NCI-H446 (cell line): ENCODE measurements at regions not wholly inside any gene's neighbourhood (a gene's known extent, or its start where the extent isn't known, plus 50 kb on each side); places are given as distances from the start of the nearest gene placed in this dataset.

Source experiments
- DNase-seq, 2 experiments: peaks; one replicate each; lab custom pipeline; 2025; lab: John Stamatoyannopoulos, UW

DNA sequence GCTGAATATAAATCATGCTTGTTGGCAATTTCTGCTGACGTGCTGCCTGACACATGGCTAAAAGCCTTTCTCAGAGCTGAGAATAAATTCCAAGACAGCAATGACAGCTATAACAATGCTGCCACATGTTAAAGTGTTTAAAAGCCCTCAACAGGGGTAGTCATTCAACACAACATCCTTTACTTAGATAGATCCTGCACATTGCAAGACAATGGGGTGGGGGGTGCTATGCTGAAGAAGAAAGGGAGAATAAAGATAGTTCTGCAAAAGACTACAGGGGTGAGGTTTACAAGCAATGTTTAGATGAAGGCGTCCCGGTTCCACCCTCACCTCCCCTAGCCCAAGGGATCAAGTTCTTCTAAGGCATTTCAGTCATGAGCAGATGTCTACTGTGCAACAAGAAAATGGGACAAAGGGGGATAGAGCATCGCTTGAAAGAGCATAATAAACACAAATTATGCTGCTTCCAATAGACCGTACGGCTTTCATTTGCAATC lies 291.0 kb upstream of the ACVR2A start:
- DNase-seq = peak in 1 of 2 experiments; percentile 69

DNA sequence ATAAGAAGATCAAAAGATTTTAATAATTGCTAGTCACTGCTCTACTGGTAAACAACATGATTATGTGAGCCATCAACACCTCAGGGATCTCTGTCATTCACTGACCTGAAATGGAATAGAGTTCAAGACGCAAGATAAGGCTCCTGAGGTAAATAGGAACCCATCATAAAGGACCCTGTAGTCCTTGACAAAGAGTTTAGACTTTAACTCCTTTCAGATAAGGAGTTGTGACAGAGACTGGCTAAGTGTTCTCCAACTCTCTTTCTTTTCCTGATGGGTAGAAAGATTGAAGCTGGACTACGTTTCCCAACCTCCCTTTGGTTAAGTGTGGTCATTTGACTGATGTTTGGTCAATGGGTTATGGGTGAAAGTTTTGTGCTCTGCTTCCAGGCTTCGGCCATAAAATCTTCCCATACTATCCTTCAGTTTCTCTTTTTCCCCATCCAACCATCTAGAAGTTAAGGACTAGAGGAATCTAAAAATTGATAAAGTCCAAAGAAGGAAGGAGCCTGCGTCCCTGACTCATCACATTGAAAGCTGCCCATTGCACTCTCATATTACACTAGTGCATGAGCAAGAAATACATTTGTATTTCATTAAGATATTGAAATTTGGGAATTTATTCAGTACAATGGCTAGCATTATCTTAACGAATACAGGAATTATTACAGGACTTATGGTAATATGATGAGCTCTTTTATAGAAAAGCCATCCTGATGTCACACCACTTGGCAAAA lies 293.7 kb upstream of the ACVR2A start:
- DNase-seq = no peak

DNA sequence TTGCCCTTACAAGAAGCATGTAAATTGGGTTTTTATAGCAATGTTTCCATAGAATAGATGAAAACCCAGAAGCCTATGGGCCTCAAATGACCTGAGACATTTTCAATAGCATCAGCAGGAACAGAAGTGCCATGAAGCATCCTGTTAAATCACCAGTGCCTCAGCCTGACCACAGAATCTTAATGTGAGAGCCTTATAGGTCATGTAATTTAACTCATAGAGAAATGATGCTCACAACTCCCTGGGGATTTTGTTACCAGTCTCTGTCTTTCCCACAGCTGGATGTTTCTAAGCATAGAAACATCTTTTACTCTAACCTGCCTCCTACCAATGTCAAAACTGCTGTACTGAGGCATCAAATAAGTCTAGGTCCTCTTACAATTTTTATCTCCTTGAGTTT lies 295.8 kb upstream of the ACVR2A start:
- no peak for DNase-seq

DNA sequence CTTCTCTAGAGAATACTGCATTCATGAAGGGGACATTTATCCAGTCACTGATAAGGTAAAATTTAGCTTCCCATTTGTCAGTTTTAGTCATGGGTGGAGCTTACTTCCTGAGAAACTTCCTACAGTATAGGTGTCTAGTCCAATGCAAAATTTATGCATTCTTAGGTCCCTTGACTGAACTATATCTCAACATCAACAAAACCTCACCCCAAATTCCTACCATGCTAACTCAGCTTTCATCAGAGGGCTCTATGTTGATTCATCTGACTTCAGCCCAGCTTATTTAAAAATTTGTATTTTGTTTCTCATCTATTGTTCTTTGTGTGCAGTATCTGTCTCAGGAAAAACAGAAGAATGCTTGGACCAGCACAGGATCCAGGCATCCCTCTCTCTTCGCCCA lies 296.4 kb upstream of the ACVR2A start:
- DNase-seq = no peak

DNA sequence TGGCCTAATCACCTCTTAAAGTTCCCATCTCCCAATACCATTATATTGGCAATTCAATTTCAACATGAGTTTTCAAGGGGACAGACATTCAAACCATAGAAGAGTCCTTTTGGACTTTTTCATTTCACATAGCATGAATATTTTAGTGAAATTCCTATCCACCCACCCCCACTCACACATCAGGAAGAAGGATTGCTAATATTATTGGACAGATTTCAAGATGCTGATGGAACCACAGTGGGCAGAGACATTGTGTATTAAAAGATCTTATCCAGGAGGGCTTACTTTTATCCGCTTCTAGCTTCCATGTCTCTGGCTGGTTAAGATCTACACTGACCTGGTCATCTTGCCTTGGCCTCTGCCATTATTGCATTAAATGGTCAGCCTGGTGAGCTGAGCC lies 297.4 kb upstream of the ACVR2A start:
- no peak for DNase-seq

DNA sequence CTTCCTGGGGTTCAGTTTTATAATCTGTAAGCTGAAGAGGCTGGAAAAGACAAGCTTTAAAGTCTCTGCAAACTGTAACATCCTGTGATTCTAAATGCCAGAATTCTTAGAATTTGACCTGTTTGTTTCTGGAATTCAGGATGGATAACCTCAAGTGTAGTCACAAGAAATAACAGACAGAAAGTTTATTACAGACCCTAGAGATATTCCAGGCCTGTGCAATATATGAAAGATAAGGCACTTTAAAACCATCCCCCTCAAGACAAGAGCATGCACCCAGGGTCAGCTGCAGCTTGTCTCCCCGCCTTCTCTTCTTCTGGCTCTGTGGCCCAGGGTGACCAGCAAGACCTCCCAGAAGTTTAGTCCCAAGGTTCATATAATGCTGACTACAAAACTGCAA lies 298.7 kb upstream of the ACVR2A start:
- no peak for DNase-seq

DNA sequence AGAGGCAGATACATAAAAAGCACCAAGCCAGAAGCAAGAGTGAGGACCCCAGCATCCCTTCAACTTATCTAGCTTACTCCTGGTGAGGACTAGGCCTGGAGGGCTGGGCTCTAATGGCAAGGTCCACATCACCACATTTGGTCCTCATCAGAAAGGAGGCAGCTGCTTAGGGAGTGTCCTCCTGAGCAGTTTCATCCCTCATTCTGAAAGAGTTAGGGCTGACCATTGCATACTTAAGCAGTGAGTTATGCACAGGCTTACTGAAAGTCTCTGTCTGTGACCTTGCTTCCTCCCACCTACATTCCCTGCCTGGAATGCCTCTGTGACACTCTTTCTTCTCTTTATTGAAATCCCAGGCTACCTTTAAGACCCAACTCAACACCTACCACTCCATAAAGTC lies 301.8 kb upstream of the ACVR2A start:
- DNase-seq = no peak

DNA sequence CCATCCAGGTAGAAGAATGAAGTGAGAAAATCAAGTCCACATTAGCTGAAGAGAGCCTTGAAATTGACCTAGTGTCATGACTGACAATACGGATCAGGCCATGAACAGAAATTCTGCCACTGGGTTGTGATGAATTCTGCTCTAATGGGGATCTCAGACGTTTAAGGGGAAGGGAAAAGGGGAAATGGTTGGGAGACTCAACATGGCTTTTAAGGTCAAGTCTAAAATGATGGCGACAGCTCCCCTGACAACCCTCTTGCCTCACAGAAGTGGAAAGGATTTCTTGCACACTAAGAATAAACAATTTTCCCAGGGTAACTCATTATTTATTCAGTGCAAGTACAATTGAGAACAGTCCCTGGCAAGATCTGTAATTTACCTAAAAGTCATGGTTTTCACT lies 302.5 kb upstream of the ACVR2A start:
- DNase-seq = no peak

DNA sequence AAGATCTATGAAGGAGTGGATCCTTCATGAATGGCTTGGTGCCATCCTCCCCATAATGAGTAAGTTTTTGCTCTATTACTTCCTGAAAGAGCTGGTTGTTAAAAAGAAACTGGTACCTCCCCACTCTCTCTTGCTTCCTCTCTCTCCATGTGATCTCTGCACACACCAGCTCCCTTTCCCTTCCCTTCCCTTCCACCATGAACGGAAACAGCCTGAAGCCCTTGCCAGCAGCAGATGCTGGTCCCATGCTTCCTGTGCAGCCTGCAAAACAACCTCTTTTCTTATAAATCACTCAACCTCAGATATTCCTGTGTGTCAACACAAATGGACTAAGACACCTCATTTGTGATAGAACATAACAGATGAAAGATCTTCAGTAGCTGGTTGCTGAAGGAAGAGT lies 303.5 kb upstream of the ACVR2A start:
- DNase-seq = peak in 1 of 2 experiments; percentile 12

DNA sequence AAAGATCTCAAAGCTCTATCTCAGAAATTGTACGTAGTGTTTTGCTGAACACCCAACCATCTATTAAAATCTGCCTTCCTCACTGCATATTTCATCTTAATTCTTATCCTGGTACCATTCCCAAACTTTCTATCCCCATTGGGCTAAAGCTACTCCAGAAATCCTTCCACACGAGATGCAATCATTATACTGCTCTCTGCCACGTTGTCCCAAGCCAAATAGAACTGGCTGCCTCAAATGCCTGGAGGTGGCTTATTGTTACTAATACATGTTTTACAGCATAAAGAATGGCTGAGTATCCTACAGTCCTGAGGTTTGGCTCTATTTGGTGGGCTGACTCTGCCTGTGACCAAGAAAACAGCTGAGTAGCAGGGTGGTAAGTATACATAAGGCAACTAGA lies 306.0 kb upstream of the ACVR2A start:
- no peak for DNase-seq

DNA sequence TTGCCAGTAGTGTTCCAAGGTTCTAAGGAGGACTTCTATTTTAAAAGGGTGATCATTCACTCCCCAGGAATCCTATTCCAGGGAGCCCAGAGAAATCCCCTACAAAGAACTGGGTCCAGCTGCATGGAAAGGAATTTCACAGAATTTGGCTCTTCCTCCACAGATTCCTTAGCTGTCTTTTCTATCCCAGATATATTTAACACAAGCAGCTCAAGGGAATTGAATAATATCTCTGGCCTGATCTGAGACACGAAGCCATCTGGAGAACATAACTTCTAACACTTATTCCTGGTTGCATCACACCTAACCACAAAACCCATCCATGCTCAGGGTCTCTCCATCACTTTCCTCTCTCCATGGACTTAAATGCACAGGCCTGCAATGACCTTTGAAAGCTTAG lies 306.7 kb upstream of the ACVR2A start:
- DNase-seq = no peak

DNA sequence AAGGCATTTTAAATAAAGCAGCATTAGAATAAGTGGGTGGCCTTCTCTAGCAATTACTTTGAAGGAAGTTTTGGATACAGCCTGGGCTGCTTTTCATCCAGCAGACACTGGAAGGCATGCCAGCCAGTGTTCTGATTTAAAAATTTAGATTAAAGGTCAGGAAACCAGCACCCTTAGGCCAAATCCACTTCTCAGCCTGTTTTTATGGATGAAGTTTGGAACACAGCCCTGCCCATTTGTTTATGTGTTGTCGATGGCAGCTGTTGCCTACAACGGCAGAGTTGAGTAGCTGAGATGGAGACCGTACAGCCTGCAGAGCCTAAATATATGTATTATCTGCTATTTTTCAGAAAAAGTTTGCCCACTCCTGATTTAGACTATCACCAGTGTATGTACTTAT lies 313.6 kb upstream of the ACVR2A start:
- peak in 1 of 2 experiments; percentile 32 for DNase-seq

DNA sequence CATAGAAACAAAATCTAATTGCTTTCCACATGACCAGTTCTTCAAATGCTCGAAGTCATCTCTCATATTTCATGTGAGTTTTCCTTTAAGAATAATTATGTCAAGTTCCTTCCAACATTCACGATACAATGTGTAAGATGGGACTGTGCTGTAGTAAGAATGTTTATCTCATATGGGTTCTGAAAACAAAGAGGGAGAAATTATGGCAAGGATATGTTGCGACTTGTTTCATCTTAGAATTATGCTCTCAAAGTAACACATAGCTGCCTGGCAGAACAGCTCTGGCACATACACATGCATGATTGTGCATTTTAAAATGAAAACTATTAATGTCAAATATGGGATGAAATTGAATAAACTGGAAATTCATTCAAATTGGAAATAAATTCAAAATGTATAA lies 314.8 kb upstream of the ACVR2A start:
- DNase-seq = no peak

DNA sequence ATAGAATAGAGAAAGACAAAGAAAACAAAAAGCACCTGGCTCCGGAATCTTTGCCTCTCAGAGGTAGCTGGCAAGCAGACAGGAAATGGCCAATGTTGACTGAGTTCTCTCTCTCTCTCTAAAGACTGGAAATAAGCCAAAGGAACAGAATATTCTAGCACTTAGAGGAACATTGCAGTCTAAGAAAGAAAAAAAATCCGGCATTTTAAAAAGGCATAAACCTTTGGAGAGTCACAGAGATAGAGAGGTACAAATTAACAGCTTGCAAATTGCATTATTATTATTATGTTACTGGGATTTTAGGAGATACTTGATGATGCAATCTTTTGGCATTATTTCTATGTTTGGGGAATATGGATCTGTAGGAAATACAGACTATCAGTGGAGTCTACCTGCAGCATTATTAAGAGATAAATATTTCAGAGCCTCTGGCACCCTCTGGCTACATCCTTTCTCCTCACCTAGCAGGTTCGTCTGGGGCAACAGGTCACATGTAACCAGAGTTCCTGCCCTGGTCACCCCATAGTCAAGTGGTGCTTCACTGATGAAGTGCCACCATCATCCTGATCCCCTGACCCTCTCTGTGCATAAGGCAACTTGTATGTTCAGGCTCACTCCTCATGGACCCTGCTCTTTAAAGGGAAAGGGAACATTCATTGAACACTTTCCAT lies 318.9 kb upstream of the ACVR2A start:
- DNase-seq = no peak

DNA sequence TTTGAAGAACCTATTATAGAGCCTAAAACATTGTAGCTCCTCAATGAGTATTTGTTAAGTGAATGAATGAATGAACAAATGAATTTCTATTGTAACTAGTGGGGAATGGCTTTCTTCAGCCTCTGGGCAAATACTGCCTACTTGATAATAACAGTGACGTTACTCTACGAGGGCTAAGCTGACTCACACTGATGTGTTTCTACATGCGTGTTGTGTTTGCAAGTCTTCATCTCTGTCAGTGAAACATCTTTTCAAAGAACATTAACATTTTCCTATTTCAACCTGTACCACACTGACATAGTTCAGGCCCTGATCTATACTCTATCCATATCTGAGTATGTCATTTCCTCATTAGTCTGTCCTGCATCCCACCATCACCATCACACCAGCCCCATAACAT lies 319.9 kb upstream of the ACVR2A start:
- no peak for DNase-seq

DNA sequence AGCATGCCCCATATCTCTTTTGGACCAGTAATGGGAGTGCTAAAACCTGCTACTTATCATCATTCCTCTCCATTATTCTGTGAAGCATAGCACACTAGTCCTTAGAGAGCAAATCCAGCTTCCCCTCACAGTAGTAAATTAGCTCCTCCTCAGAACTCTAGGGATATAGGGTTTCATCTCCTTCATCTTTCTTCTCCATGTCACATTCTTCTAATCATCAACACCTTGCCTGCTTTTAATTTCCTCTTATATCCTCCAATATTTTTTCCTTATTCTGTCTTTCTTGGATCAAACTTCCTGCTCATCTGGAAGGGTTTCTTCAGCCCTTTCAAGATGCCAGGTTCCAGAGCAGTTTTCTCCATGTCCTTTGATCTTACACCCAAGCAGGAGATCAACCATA lies 321.4 kb upstream of the ACVR2A start:
- DNase-seq = no peak

DNA sequence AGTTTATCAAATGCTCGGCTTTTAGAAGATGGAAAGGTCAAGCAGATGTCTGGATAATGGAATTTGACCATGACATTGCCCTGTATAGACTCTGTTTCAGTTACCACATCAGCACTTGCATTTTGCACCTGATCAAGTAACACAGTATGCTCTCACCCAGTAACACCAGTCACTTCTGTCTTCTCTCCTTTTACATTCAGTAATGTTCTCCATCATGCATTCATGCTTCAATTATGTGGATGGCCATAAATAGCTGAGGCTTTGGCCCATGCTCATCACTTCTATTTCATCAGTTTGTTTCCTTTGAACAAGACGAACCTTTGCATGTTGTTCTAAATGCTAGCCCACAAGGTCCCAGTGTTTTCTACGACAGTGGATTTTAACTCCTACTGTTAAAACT lies 322.9 kb upstream of the ACVR2A start:
- no peak for DNase-seq

DNA sequence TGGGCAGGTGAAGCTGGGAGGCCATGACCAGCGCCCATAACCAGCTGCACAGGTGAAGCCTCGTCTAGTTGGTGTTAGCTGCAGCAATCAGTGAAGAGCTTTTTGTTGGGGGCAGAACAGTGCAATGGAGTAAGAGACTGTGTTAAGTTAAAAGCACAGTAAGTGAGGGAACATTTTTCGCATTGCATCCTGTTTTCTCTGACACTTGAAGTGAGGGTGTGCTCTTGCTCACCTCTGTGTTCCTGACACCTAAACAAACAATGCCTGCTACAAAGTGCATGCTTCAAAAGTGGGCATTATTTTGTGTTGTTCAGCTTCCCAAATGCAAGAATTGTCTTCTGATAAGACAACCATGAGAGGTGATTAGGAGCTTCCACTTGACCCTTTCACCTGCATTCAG lies 324.0 kb upstream of the ACVR2A start:
- DNase-seq = no peak

DNA sequence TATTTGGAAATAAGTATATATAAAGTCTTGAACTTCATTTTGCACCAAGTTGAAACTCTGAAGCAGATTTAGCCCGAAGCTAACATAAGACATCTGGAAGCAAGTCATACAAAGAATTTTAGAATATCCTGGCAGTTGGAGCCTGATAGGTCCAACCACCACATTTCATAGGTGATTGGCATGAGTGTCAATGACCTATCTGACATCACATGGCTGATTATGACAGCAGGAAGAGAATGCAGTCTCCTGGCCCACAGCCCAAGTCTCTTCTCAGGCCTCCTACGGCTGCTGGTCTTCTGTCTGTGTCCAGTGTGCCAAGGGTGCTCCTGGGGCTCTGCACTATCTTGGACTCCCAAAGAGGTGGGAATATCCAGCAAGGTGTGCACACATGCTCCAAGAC lies 325.7 kb upstream of the ACVR2A start:
- DNase-seq = no peak

DNA sequence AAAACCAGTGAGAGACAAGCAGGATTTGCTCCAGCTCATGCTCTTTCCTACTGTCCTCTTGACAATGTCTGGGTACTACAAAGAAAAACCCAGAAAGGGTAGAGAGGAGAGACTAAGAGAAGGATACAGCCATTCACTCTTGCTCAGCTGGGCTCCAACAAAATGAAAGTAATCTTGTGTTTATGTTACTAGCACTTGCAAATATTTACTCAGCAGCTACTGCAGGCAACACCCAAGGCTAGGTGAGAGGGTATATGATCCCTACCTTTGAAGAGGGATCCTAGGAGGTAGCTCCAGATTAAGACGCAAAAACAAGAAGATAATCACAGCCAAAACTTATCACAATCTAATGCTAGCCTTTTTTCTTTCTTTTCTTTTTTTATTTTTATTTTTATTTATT lies 329.6 kb upstream of the ACVR2A start:
- DNase-seq = no peak

DNA sequence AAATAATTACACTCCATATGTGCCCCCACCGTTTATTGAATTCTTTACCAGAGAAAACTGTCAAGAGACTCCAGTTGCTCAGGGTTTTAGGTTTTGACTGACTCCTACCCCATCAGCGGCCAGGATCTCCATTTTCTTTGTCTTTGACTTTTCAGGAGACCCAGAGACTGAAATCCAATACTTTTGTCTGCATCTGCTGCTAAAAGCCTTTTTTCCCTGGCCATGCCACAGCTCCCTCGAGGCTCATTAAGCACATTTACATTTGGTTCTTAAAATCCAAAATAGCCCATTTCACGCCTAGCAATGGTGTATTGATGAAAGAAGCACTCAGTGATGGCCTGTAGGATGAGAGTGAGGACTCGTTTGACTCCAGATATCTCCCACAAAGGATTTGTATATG lies 332.6 kb upstream of the ACVR2A start:
- peak in 1 of 2 experiments; percentile 3 for DNase-seq

DNA sequence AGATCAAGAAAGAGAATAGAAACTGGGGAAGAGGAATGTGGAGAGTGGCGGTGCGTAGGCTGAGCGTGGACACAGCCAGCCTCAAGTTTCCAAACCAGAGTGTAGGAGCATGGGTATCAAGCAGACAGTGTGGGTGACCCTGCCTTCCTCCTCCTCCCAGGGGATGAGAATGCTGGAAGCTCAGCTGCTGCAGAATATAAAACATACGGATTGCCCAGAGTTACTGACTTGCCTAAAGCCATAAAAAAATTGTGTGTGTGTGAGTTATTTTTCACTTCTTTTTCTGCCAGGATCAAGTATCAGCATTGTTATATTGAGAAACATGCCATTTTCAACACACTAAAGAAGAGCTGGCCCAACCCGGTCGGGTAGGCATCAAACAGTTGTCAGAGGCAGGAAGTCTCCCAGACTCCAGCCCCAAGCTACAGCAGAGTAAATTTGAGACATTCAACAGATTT lies 333.3 kb upstream of the ACVR2A start:
- no peak for DNase-seq

DNA sequence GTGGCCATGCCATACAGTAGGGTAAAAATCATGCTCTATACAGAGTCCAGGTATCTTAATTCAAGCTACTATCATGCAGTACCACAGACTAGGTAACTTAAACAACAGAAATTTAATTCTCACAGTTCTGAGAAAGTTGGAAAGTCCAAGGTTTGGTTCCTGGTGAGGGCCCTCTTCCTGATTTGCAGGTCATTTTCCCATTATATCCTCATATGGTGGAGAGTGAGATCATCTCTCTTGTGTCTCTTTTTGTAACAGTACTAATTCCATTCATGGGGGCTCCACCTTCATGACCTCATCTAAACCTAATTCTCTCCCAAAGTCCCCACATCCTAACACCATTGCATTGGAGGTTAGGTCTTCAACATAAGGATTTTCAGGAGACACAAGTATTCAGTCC lies 335.0 kb upstream of the ACVR2A start:
- DNase-seq = no peak

DNA sequence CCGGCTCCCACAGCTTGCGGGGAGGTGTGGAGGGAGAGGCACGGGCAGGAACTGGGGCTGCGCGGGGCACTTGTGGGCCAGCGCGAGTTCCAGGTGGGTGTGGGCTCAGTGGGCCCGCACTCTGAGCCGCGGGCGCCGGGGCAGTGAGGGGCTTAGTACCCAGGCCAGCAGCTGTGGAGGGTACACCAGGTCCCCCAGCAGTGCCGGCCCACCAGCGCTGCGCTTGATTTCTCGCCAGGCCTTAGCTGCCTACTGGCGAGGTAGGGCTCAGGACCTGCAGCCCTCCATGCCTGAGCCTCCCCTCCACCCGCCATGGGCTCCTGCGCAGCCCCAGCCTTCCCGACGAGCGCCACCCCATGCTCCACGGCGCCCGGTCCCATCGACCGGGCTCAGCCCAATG lies 337.9 kb upstream of the ACVR2A start:
- DNase-seq = no peak
